Ovary (tissue), 7 donors: ENCODE measurements at regions not wholly inside any gene's neighbourhood (a gene's known extent, or its start where the extent isn't known, plus 50 kb on each side); places are given as distances from the start of the nearest gene placed in this dataset.

ENCODE experiments used
- DNase-seq, 5 donors: peaks; one replicate each; pipeline ENCODE4 v3.0.0-alpha.2; 2019 to 2020
- H3K27ac ChIP-seq, 2 donors: fragments of 200-600 bp; one replicate each; pipeline versions ENCODE4 v1.5.1 to v1.8.0; 2019 to 2022
- H3K27me3 ChIP-seq: fragments of 200-600 bp; one replicate; pipeline ENCODE4 v1.8.0; 2022
- H3K36me3 ChIP-seq: fragments of 200-600 bp; sonication (generic); one replicate; pipeline ENCODE4 v1.5.1; 2019
- H3K4me1 ChIP-seq: one replicate; pipeline ENCODE4 v1.8.1; 2013; ENCODE audit warnings: mild to moderate bottlenecking, moderate library complexity; ENCODE audit not compliant: insufficient read depth
- H3K4me3 ChIP-seq: fragments of 200-600 bp; sonication (generic); one replicate; pipeline ENCODE4 v1.5.1; 2017
- H3K9me3 ChIP-seq, 2 donors: fragments of 200-600 bp in 1 of 2; sonication (generic) in 1 of 2; one replicate each; pipeline versions ENCODE4 v1.5.1 to v1.8.1; 2013 to 2019; ENCODE audit warnings: mild to moderate bottlenecking in 1 of 2, moderate library complexity in 1 of 2
- CTCF ChIP-seq, 3 donors: fragments of 450-650 bp in 2 of 3; fragments of 200-600 bp in 1 of 3; IDR thresholded peaks; one replicate each; pipeline versions ENCODE4 v1.5.1 to v1.8.0; 2016 to 2022; ENCODE audit warnings: antibody characterized with exemption in 3 of 3, mild to moderate bottlenecking in 1 of 3
- EP300 ChIP-seq: sonication (generic); formaldehyde crosslinking; IDR thresholded peaks from one replicate; pipeline ENCODE4 v1.6.1; 2017; ENCODE audit warnings: antibody characterized with exemption
- POLR2A ChIP-seq: fragments of 450-650 bp; IDR thresholded peaks from one replicate; pipeline ENCODE4 v1.6.1; 2017; ENCODE audit warnings: antibody characterized with exemption, mild to moderate bottlenecking, moderate library complexity
- WGBS, 3 donors: extraction: QIAGEN DNeasy Blood & Tissue Kit in 1 of 3; methylation state at CpG; one replicate each; pipeline versions ENCODE4 v1.1.5 to v1.1.7; 2013 to 2017; 5-methylcytosine and 5-hydroxymethylcytosine counted together
- intact Hi-C, 4 donors: fragments of 100-400 bp; cut with DNase I; formaldehyde crosslinking; loops; one replicate each; pipeline versions ENCODE4 v1.11.0 to v1.15.1; 2022 to 2023
- donor health status: DM: no; HTN: no; CAD: no; lungs with moderate emphysema.
- donor health status: DM: no; HTN: no; CAD: no.
- donor health status: Bipolar disorder and iron deficiency.
- donor health status: DM: no; HTN: no; CAD: no.
- donor health status: DM: yes; HTN: yes; CAD: no.

- no peaks in the 10 kb centered on the region for H3K27me3 ChIP-seq
- no peak overlapping the region for H3K27ac ChIP-seq
- TF ChIP-seq POLR2A (no peak), EP300 (no peak), CTCF (IDR thresholded peaks at IDR 0.05) (no peak)
- intact Hi-C loops: no loop called here
- H3K4me1 ChIP-seq: no peaks in the 10 kb centered on the region
- DNase-seq: no peak
- WGBS, 3 donors: 84 to 87% (median 86%) methylated on average over 11 of the region's 11 CpGs
- H3K4me3 ChIP-seq: no peak overlapping the region
- no peaks in the 10 kb centered on the region for H3K36me3 ChIP-seq
- H3K9me3 ChIP-seq: no peaks in the 10 kb centered on the region
Observed at GRCh38 chr11:120031156-120031555, 106.8 kb downstream of the TRIM29 start.

GRCh38 chr11:120030411-120030810 is 107.5 kb downstream of the TRIM29 start:
- H3K27me3 ChIP-seq: no peaks in the 10 kb centered on the region
- H3K36me3 ChIP-seq: no peaks in the 10 kb centered on the region
- intact Hi-C loops: no loop called here
- no peak for DNase-seq
- H3K27ac ChIP-seq: no peak overlapping the region
- H3K4me1 ChIP-seq: no peaks in the 10 kb centered on the region
- H3K4me3 ChIP-seq: no peak overlapping the region
- no peak for TF ChIP-seq POLR2A
- 75 to 92% (median 88%) methylated on average over 4 of the region's 4 CpGs for WGBS, 3 donors
- no peaks in the 10 kb centered on the region for H3K9me3 ChIP-seq

- no peak for DNase-seq
- intact Hi-C loops: no loop called here
- H3K4me3 ChIP-seq: no peak overlapping the region
- H3K36me3 ChIP-seq: no peaks in the 10 kb centered on the region
- WGBS, 3 donors: 71 to 91% (median 91%) methylated on average over 4 of the region's 4 CpGs
- H3K27ac ChIP-seq: no peak overlapping the region
- H3K27me3 ChIP-seq: no peaks in the 10 kb centered on the region
- H3K4me1 ChIP-seq: no peaks in the 10 kb centered on the region
- TF ChIP-seq CTCF (IDR thresholded peaks at IDR 0.05) (no peak), EP300 (no peak), POLR2A (no peak)
- H3K9me3 ChIP-seq: no peaks in the 10 kb centered on the region
Observed at GRCh38 chr11:120029321-120029720, 108.6 kb downstream of the TRIM29 start.

- no peaks in the 10 kb centered on the region for H3K9me3 ChIP-seq
- H3K36me3 ChIP-seq: no peaks in the 10 kb centered on the region
- intact Hi-C loops: no loop called here
- TF ChIP-seq CTCF (IDR thresholded peaks at IDR 0.05): no peak
- no peak for TF ChIP-seq POLR2A
- no peak for TF ChIP-seq EP300
- 84 to 87% (median 85%) methylated on average over 8 of the region's 8 CpGs for WGBS, 3 donors
- no peaks in the 10 kb centered on the region for H3K27me3 ChIP-seq
- H3K4me3 ChIP-seq: no peak overlapping the region
- DNase-seq: no peak
- no peak overlapping the region for H3K27ac ChIP-seq
- no peaks in the 10 kb centered on the region for H3K4me1 ChIP-seq
Observed at GRCh38 chr11:120028897-120029258, 109.0 kb downstream of the TRIM29 start.

- Histone ChIP-seq H3K9me3 (no peaks in the 10 kb centered on the region), H3K4me1 (no peaks in the 10 kb centered on the region), H3K4me3 (no peak overlapping the region), H3K27me3 (no peaks in the 10 kb centered on the region), H3K27ac (no peak overlapping the region), H3K36me3 (no peaks in the 10 kb centered on the region)
- intact Hi-C loops: no loop called here
- no peak for DNase-seq
- WGBS, 3 donors: 58 to 74% (median 65%) methylated on average over 10 of the region's 10 CpGs
- TF ChIP-seq CTCF (IDR thresholded peaks at IDR 0.05) (no peak), POLR2A (no peak), EP300 (no peak)
Observed at GRCh38 chr11:120028181-120028896, 109.6 kb downstream of the TRIM29 start.
